ENCODE measurements at regions not wholly inside any gene's neighbourhood (a gene's known extent, or its start where the extent isn't known, plus 50 kb on each side); places are given as distances from the start of the nearest gene placed in this dataset.

- no peak for DNase-seq
Observed at GRCh38 chr4:156643826-156644225, 327.8 kb downstream of the PDGFC start.

- DNase-seq: no peak
Observed at GRCh38 chr4:156642161-156642560, 329.4 kb downstream of the PDGFC start.

- DNase-seq: no peak
Observed at GRCh38 chr4:156638925-156639605, 332.5 kb downstream of the PDGFC start.

DNA sequence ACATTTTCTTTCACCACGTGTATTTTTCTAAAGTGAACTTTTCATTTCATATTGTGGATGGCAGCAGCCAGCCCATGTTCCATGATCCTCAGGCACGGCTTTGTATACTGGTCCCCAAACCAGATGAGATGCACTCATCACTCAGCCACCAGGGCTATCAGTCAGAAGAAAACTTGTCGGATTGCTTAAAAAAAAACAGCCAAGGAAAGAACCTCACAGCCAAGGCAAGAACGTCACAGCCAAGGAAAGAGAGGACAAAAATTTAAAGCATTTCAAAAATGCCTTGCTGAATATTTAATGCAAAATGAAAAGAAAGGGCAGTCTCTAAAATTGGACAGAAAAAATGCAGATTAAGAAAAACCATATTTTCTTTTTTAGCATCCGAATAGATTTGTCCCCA is 333.3 kb downstream of the PDGFC start:
- no peak for DNase-seq

GRCh38 chr4:156636381-156636780 is 335.2 kb downstream of the PDGFC start:
- DNase-seq: no peak

GRCh38 chr4:156635051-156635450 is 336.5 kb downstream of the PDGFC start:
- no peak for DNase-seq

DNA sequence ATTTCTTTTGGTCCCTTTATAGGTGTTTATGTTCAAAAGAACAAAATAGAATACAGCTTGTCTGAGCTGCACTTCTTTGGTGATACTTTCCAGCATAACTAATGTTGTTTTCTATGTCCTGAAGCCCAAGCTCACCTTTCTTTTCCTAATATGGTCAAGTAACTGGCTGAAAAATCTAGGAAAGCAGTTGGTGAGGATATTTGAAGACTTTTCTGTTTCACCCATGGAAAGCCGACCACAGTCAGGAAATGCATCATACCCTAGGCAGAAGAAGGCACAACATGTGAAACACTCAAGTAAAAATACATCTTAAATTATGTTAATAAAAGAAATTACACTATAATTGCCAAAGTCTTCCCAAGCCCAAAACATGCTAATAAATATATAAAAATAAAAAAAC is 337.0 kb downstream of the PDGFC start:
- DNase-seq: no peak

DNA sequence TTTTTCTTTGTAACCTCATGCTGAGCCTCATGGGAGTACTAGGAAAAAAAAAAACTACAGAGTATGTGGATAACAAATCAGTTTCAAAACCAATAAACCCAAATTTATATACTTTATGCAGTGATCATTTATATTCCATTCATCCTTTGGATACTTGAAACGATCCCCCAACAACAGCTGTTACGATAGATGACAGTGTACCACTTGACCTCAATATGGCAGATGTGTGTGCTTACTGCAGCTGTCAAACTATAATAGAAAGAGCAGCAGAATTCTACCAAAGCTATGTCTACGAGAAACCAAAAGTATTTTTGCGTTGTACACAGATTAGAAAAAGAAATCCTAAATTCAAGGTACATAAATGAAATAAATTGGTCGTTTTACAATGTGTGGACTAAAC is 337.8 kb downstream of the PDGFC start:
- DNase-seq: no peak

GRCh38 chr4:156628858-156629257 is 342.7 kb downstream of the PDGFC start:
- DNase-seq: no peak

DNA sequence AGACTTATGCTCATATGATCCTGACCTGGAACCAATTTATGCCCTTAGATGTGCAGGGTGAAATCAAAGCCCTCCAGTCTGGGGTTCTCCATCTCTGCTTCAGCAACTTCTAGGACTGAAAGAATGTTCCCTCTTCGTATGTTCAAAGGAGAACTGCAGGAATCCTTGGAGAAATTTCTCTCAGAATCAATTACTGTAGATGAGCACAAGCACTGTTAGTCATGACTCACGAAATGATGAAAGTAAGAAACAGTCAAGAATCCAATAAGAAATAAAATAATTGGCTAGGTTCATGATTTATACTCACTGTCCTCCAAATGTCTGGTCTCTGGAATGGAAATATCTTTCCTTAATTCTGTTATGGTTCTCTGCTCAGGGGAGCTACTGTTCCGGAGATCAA is 348.2 kb downstream of the PDGFC start:
- DNase-seq: no peak

- no peak for DNase-seq
Observed at GRCh38 chr4:156620786-156621185, 350.8 kb downstream of the PDGFC start.

DNA sequence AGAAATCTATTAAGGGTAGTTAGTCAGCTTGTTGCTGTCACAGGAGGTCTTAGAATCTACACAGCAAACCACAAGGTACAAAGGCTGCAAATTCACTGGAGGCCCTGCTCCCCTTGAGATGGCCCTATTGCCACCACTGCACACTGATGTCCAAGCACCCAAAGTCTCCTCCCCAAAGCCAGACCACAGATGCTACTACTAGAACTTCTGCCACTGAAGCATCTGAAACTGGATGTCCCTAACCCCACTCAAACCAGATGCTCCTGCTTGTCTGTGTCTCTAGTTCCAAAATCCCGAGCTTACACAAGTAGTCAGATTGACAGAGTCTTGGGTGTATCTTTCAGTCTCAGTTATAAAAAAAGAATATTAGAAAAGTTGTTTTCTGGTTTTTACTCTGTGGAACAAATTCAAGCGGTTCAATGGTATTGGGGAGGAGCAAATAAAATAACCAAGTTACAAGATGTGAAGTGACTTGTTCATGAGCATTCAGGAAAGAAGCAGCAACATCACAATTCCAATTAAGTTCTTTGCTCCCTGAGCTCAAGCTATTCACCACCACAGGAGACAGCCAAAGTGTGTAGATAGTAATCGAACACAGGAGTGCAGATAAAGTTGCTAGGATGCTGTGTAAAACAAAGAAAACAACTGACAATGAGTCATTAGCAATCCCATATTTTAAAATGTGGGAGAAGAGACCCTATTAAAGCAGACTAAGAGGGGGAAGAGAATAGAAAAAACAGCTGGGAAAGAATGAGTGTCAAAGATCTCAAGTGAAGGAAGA is 352.3 kb downstream of the PDGFC start:
- no peak for DNase-seq

GRCh38 chr4:156615066-156615531 is 356.5 kb downstream of the PDGFC start:
- DNase-seq: no peak

DNA sequence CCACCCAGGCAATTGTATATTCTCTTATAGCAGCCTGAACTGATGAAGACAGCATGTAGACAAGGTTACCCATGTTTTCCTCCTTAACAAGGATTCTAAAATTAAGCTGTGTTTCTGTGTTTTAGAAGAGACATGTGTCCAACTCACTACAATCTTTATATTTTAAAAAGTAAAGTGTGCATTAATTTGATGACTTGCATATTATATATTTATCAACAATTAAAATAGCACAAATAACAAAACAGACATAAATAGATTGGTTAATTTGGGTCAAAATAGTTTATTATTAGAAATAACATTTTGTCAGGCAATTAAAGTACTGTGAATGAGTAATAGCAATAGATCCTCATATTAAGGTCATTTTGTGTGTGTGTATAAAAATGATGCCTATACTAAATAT is 357.1 kb downstream of the PDGFC start:
- DNase-seq: no peak

DNA sequence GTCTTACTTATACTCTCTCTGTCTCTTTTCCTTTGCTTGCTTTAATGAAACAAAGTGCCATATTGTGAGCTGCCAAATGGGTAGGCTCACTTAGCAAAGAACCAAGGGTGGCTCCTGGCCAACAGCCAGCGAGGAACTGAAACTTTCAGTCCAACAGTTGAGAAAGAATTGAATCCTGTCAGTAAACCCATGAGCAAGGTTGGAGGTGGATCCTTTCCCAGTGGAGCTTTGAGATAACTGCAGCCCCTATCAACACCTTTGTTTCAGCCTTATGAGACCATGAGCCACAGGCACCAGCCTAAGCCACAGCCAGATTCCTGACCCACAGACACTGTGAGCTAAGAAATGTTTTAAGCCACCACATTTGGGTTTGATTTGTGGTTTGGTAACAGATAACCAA is 362.2 kb downstream of the PDGFC start:
- DNase-seq: no peak

DNA sequence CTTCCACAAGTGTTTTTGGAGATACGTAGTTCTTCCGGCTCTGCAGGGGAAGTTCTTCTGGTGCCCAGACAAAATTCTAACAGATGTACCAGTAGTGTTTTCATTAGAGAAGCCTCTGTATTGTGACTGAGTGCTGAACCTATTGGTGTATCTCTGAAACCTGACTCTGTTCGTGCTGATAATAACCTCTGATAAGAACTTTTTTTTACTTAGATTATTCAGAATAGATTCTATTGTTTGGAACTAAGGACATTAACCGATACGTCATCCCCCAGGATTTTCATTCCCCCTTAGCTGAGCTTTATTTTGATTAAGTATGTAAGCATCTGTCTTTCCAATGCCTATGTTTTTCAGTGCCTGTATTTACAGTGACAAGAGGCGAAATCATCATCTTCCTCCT is 362.9 kb downstream of the PDGFC start:
- DNase-seq: no peak

GRCh38 chr4:156607478-156607857 is 364.1 kb downstream of the PDGFC start:
- DNase-seq: no peak

GRCh38 chr4:156606554-156607477 is 364.8 kb downstream of the PDGFC start:
- DNase-seq: no peak

DNA sequence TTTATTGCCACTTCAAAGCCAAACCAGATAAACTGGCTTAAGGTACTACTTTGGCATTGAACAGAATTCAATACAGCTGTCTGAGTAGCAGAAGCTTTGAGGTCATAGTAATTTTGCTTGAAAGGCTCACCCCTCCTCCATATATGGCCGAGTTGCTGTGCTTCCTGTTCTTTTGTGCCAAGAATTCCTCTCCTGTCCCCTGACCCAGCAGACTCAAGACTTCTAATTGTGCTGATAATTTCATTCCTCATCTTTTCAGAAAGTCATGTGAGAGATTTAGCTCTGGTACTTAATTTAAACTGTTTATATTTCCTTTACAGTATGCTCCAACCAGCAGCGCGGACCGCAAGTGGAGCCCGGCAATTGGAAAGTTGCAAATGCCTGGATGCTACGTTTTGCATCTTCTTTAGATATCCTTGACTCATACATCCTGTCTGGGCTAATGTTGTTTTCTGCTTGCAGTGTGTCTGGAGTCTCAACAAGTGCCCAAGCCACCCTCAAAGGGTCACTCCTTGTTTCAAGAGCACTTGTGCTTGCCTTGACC is 373.4 kb downstream of the PDGFC start:
- no peak for DNase-seq

- DNase-seq: no peak
Observed at GRCh38 chr4:156596706-156597329, 374.8 kb downstream of the PDGFC start.

GRCh38 chr4:156596026-156596425 is 375.6 kb downstream of the PDGFC start:
- DNase-seq: no peak

GRCh38 chr4:156595041-156595440 is 376.6 kb downstream of the PDGFC start:
- DNase-seq: no peak

All from C1 segment of cervical spinal cord (tissue), 14 donors.